Mesenchymal stem cell (in vitro differentiated cells and primary cell): ENCODE measurements at regions not wholly inside any gene's neighbourhood (a gene's known extent, or its start where the extent isn't known, plus 50 kb on each side); places are given as distances from the start of the nearest gene placed in this dataset.

ENCODE experiments used
- DNase-seq: peaks from one replicate; pipeline ENCODE4 v3.0.0-alpha.2; 2013
- H2AFZ ChIP-seq: one replicate; pipeline ENCODE4 v1.6.1; 2013; ENCODE audit warnings: low read depth, mild to moderate bottlenecking, control low read depth, inconsistent platforms, low read length, moderate library complexity
- H2AK5ac ChIP-seq: 2 replicates; pipeline ENCODE4 v1.6.1; 2013; ENCODE audit warnings: low read length, moderate library complexity, mild to moderate bottlenecking, inconsistent platforms; ENCODE audit not compliant: severe bottlenecking
- H2BK120ac ChIP-seq: one replicate; pipeline ENCODE4 v1.6.1; 2013; ENCODE audit warnings: low read depth, mild to moderate bottlenecking, inconsistent platforms, low read length, moderate library complexity
- H2BK12ac ChIP-seq, 2 experiments: one replicate each; pipeline ENCODE4 v1.6.1; 2013; ENCODE audit warnings: inconsistent platforms in 2 of 2, low read length in 2 of 2, mild to moderate bottlenecking in 2 of 2, moderate library complexity in 2 of 2, control low read depth in 1 of 2
- H2BK15ac ChIP-seq: one replicate; pipeline ENCODE4 v1.6.1; 2013; ENCODE audit warnings: mild to moderate bottlenecking, low read depth, inconsistent platforms; ENCODE audit not compliant: poor library complexity, severe bottlenecking
- H2BK5ac ChIP-seq: 2 replicates; pipeline ENCODE4 v1.6.1; 2013; ENCODE audit warnings: low read depth, mild to moderate bottlenecking, low read length, control low read depth, inconsistent platforms; ENCODE audit not compliant: poor library complexity, severe bottlenecking
- H3K14ac ChIP-seq, 2 experiments: one replicate each; pipeline ENCODE4 v1.6.1; 2013; ENCODE audit warnings: inconsistent platforms in 2 of 2, low read length in 2 of 2, control low read depth in 1 of 2, mild to moderate bottlenecking in 1 of 2, moderate library complexity in 1 of 2
- H3K18ac ChIP-seq, 2 experiments: one replicate each; pipeline ENCODE4 v1.6.1; 2013; ENCODE audit warnings: inconsistent platforms in 2 of 2, low read length in 2 of 2, control low read depth in 1 of 2, low read depth in 1 of 2, mild to moderate bottlenecking in 1 of 2
- H3K23ac ChIP-seq, 2 experiments: one replicate each; pipeline ENCODE4 v1.6.1; 2013; ENCODE audit warnings: inconsistent platforms in 2 of 2, low read length in 2 of 2, mild to moderate bottlenecking in 2 of 2, moderate library complexity in 2 of 2, control low read depth in 1 of 2
- H3K27ac ChIP-seq: 2 replicates; pipeline ENCODE4 v1.5.1; 2013; ENCODE audit warnings: mild to moderate bottlenecking, moderate library complexity, low read length, control low read depth, inconsistent platforms; ENCODE audit not compliant: poor library complexity, severe bottlenecking
- H3K27me3 ChIP-seq, 2 experiments: 2 replicates each; pipeline versions ENCODE4 v1.6.1 to v1.7.0; 2013; ENCODE audit warnings: low read length in 2 of 2, mild to moderate bottlenecking in 2 of 2, moderate library complexity in 2 of 2, control low read depth in 1 of 2, inconsistent platforms in 1 of 2; ENCODE audit not compliant: control insufficient read depth in 1 of 2, insufficient read depth in 1 of 2
- H3K36me3 ChIP-seq, 2 experiments: 2 replicates each; pipeline versions ENCODE4 v1.6.1 to v1.7.0; 2013; ENCODE audit warnings: low read length in 2 of 2, control low read depth in 1 of 2, inconsistent platforms in 1 of 2, low read depth in 1 of 2, mild to moderate bottlenecking in 1 of 2; ENCODE audit not compliant: insufficient read depth in 2 of 2, control insufficient read depth in 1 of 2
- H3K4ac ChIP-seq, 2 experiments: one replicate each; pipeline ENCODE4 v1.6.1; 2013; ENCODE audit warnings: inconsistent platforms in 2 of 2, low read length in 2 of 2, mild to moderate bottlenecking in 2 of 2, moderate library complexity in 2 of 2, control low read depth in 1 of 2, low read depth in 1 of 2
- H3K4me1 ChIP-seq: 2 replicates; pipeline ENCODE4 v1.6.1; 2013; ENCODE audit warnings: low read depth, low read length, control low read depth; ENCODE audit not compliant: control insufficient read depth, insufficient read depth
- H3K4me2 ChIP-seq: 2 replicates; pipeline ENCODE4 v1.6.1; 2013; ENCODE audit warnings: low read length, mild to moderate bottlenecking, inconsistent platforms; ENCODE audit not compliant: poor library complexity, severe bottlenecking
- H3K4me3 ChIP-seq, 2 experiments: 2 replicates each; pipeline versions ENCODE4 v1.5.1 to v1.7.0; 2013; ENCODE audit warnings: low read length in 2 of 2, mild to moderate bottlenecking in 2 of 2, control low read depth in 1 of 2, low read depth in 1 of 2; ENCODE audit not compliant: insufficient read depth in 1 of 2
- H3K79me1 ChIP-seq: replicated peaks from 2 replicates; pipeline ENCODE4 v1.6.1; 2013; ENCODE audit warnings: mild to moderate bottlenecking, control low read depth, low read length, inconsistent platforms; ENCODE audit not compliant: poor library complexity, severe bottlenecking
- H3K9ac ChIP-seq: 2 replicates; pipeline ENCODE4 v1.7.0; 2013; ENCODE audit warnings: mild to moderate bottlenecking, low read length, moderate library complexity
- H3K9me3 ChIP-seq: 2 replicates; pipeline ENCODE4 v1.7.0; 2013; ENCODE audit warnings: mild to moderate bottlenecking, low read length; ENCODE audit not compliant: control insufficient read depth
- H4K8ac ChIP-seq: one replicate; pipeline ENCODE4 v1.6.1; 2013; ENCODE audit warnings: inconsistent platforms, mild to moderate bottlenecking, low read length, moderate library complexity
- H4K91ac ChIP-seq: one replicate; pipeline ENCODE4 v1.6.1; 2013; ENCODE audit warnings: mild to moderate bottlenecking, low read length, inconsistent platforms
- WGBS: methylation state at CpG from one replicate; pipeline ENCODE4 v1.1.7; 2013; ENCODE audit warnings: mixed read lengths; 5-methylcytosine and 5-hydroxymethylcytosine counted together

DNA sequence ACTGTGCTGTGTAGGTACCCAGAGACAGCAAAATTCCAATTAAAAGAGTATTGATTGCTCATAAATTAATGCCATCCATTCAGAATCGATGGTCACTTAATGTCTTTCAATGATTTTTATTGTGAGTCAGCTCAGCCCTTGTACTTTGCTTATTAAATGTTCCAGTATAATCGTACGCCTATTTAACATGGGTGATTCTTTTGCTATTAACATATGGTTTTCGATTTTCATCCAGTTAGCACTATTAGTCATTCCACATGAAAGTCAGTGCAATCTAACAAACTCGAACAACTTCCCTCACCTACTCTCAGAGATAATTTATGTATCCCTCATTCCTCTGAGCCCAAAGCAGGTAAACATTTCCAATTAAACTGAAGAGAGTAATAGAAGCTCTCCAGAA is 109.6 kb upstream of the APP start:
- WGBS = 83% methylated on average over 5 of the region's 5 CpGs
- H3K27ac ChIP-seq = no peak overlapping the region
- H3K36me3 ChIP-seq = no peaks in the 10 kb centered on the region

DNA sequence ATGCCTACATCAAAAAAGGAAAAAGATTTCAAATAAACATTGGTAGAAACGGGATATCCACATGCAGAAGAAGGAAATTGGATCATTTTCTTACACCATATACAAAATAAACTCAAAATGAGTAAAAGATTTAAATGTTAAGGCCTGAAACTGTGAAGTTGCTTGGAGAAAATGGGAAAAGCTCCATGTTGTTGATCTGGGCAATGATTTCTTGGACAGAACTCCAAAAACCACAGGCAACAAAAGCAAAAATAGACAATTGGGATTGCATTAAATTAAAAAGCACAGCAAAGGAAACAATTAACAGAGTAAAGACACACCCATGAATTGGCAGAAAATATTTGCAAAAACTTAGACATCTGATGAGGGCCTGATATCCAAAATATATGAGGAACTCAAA is 105.2 kb upstream of the APP start:
- no CpG with 5 or more reads among the region's 1 CpG for WGBS
- DNase-seq = no peak
- no peaks in the 10 kb centered on the region for H3K4me1 ChIP-seq

More for the DNA sequence above, 109.6 kb upstream of the APP start:
- H3K4ac ChIP-seq = no peak overlapping the region
- H3K79me1 ChIP-seq = no peaks in the 10 kb centered on the region
- H2BK5ac ChIP-seq = no peak overlapping the region
- no peak overlapping the region for H2AFZ ChIP-seq
- H3K14ac ChIP-seq = no peak overlapping the region
- no peak overlapping the region for H4K8ac ChIP-seq
- no peak overlapping the region for H3K9ac ChIP-seq
- no peak overlapping the region for H3K18ac ChIP-seq
- no peak overlapping the region for H2BK120ac ChIP-seq
- peaks cover 12% of the 10 kb centered on the region for H3K9me3 ChIP-seq
- no peak overlapping the region for H2BK15ac ChIP-seq
- no peak overlapping the region for H3K4me2 ChIP-seq
- no peak overlapping the region for H4K91ac ChIP-seq
- H3K23ac ChIP-seq = no peak overlapping the region
- no peaks in the 10 kb centered on the region for H3K4me1 ChIP-seq
- DNase-seq = no peak
- H2BK12ac ChIP-seq = no peak overlapping the region
- H2AK5ac ChIP-seq = no peak overlapping the region
- H3K27me3 ChIP-seq = peaks cover 0 to 4% of the 10 kb centered on the region in 2 experiments
- H3K4me3 ChIP-seq = no peak overlapping the region

DNA sequence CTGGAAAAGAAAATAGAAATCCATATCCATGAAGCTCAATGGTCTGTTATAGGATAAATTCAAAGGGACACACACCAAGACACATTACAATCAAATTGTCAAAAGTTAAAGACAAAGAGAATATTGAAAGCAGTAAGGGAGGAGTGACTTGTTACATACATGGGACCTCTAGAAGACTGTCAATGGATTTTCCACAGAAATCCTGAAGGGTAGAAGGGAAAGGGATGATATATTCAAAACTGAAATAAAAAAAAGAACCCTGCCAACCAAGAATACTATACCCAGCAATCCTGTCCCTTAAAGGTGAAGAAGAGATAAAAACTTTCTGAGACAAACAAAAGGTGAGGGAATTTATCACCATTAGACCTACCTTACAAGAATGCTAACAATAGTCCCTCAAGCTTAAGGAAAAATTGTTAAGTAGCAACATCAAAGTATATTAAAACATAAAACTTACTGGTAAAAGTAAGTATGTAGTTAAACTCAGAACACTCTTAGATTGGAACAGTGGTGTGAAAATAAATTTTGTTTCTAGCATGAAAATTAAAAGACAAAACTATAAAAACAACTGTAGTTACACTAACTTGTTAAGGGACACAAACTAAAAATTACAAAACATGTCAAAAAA is 103.2 kb upstream of the APP start:
- Histone ChIP-seq H3K4ac (no peak overlapping the region), H2BK12ac (no peak overlapping the region), H2AFZ (no peak overlapping the region), H3K14ac (no peak overlapping the region), H3K4me2 (no peak overlapping the region), H3K9me3 (peaks cover 57% of the 10 kb centered on the region), H3K36me3 (no peaks in the 10 kb centered on the region), H2BK120ac (no peak overlapping the region), H3K4me1 (no peaks in the 10 kb centered on the region), H3K27me3 (no peaks in the 10 kb centered on the region), H2AK5ac (no peak overlapping the region), H3K4me3 (peak overlapping the region in 1 of 2 experiments; percentile 14), H3K23ac (no peak overlapping the region), H3K9ac (no peak overlapping the region), H4K8ac (no peak overlapping the region), H4K91ac (no peak overlapping the region), H3K79me1 (no peaks in the 10 kb centered on the region), H2BK15ac (no peak overlapping the region), H3K18ac (no peak overlapping the region), H2BK5ac (no peak overlapping the region), H3K27ac (no peak overlapping the region)
- DNase-seq = no peak

More for the DNA sequence above, 105.2 kb upstream of the APP start:
- no peak overlapping the region for H2AFZ ChIP-seq
- H3K18ac ChIP-seq = no peak overlapping the region
- no peak overlapping the region for H3K9ac ChIP-seq
- no peak overlapping the region for H2BK15ac ChIP-seq
- H2AK5ac ChIP-seq = no peak overlapping the region
- no peaks in the 10 kb centered on the region for H3K36me3 ChIP-seq
- H2BK120ac ChIP-seq = no peak overlapping the region
- no peak overlapping the region for H3K4me2 ChIP-seq
- H3K27me3 ChIP-seq = no peaks in the 10 kb centered on the region
- H3K14ac ChIP-seq = no peak overlapping the region
- peaks cover 56% of the 10 kb centered on the region for H3K9me3 ChIP-seq
- H3K4me3 ChIP-seq = no peak overlapping the region
- H3K23ac ChIP-seq = no peak overlapping the region
- no peak overlapping the region for H2BK12ac ChIP-seq
- no peak overlapping the region for H3K27ac ChIP-seq
- no peak overlapping the region for H3K4ac ChIP-seq
- no peak overlapping the region for H4K8ac ChIP-seq
- H4K91ac ChIP-seq = no peak overlapping the region
- H2BK5ac ChIP-seq = no peak overlapping the region
- H3K79me1 ChIP-seq = no peaks in the 10 kb centered on the region

DNA sequence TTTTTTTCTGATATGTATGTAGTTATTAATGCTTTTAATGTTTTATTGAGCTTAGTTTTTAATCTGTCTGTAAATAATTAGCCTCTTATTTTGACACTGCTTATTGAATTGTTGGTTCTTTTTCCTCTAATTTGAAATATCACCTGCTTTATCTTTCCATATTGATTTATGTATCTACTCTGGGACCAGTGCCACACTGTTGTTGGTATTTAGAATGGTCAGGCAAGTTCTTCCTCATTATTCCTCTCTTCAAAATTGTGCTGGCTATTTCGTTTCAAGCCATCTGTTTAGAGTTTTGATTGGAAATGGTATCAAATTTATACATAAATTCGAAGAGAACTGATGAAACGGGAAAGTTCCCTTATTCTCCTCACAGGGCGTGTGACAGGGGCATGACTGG is 96.8 kb upstream of the APP start:
- no peak overlapping the region for H2AK5ac ChIP-seq
- H2AFZ ChIP-seq = no peak overlapping the region
- no peak overlapping the region for H3K23ac ChIP-seq
- no peaks in the 10 kb centered on the region for H3K36me3 ChIP-seq
- no peak overlapping the region for H3K4ac ChIP-seq
- no peaks in the 10 kb centered on the region for H3K27me3 ChIP-seq
- DNase-seq = no peak
- H2BK120ac ChIP-seq = no peak overlapping the region
- H3K27ac ChIP-seq = no peak overlapping the region
- peaks cover 17% of the 10 kb centered on the region for H3K9me3 ChIP-seq
- no peak overlapping the region for H3K4me2 ChIP-seq
- no peak overlapping the region for H2BK15ac ChIP-seq
- H3K79me1 ChIP-seq = no peaks in the 10 kb centered on the region
- no peak overlapping the region for H4K91ac ChIP-seq
- H3K4me3 ChIP-seq = no peak overlapping the region
- H2BK5ac ChIP-seq = no peak overlapping the region
- H4K8ac ChIP-seq = no peak overlapping the region
- H2BK12ac ChIP-seq = no peak overlapping the region
- 76% methylated on average over 4 of the region's 4 CpGs for WGBS
- H3K14ac ChIP-seq = no peak overlapping the region
- H3K18ac ChIP-seq = no peak overlapping the region
- H3K9ac ChIP-seq = no peak overlapping the region
- H3K4me1 ChIP-seq = no peaks in the 10 kb centered on the region
